NCI-H2196 treated with DMSO at 0.1 percent for 48 hours (cell line): ENCODE measurements at regions not wholly inside any gene's neighbourhood (a gene's known extent, or its start where the extent isn't known, plus 50 kb on each side); places are given as distances from the start of the nearest gene placed in this dataset.
A peak's percentile ranks its signal among the peaks of the same experiment; 100 is the strongest.

Experiments
- DNase-seq: peaks from one replicate; lab custom pipeline; 2025; ENCODE audit not compliant: unreplicated experiment; lab: John Stamatoyannopoulos, UW

DNA sequence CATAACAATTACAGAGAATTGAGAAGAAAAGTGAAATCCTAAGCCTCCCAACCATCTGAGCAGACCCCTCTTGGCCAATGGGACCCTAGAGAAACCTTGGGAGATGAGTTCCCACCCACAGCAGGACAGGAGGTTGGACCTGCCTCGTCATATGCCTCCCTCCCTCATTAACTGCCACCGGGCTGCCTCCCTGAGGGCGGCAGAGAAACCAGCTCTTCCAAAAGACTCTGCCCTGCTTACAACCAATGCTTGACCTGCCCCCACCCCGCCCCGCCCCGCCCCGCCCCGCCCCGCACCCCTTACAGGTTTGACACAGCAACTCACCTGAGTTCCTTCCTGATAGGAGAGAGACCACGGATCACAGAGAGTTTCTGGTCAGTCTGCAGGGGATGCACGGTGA, 86.1 kb downstream of the ADRA2C start:
- no peak for DNase-seq

DNA sequence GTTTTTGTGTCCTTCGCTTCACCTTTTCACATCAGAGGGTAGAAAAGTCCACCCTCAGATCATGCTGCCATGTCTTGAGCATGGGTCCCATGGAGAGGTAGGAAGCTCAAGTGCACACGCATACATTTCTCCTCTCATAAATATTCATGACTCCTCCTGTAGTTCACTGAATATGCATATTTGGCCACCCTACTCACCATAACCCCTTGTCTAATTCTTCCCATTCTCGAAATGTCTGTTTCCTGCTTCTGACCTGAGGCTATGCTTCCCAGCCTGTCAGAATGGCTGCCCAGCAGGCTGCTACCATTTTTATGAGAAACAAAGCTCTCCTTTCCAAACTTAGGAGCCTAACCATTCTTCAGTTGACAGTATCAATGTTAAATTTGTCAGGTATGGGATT, 86.5 kb downstream of the ADRA2C start:
- DNase-seq: no peak

DNA sequence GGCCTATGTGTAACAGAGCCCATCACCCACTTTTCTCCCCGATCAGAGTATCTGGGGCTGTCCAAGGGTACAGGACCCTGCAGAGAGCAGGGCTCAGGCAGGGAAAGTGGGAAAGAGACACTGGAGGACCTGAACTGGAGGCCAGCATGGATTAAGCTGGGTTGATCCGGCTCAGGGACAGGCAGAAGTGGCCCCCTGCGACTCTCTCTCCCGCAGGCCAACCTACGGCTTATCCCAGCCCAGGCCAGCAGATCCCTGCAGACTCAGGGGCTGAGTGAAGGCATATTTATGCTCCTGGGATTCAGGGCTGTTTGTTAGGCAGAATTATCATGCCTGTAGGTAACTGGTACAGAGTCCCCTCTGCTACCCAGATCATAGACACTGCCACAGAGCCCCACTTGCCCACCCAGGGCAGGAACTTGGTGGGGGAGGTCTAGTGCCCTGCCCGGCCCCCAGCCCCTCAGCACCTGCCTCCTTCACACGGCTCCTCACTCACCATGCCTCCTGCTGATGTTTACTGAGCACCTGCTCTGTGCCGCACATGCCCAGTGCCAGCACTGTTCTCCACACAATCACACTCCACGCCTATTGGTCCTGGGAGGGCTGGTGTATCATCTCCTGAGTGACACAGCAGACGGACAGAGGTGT, 87.3 kb downstream of the ADRA2C start:
- DNase-seq: no peak

DNA sequence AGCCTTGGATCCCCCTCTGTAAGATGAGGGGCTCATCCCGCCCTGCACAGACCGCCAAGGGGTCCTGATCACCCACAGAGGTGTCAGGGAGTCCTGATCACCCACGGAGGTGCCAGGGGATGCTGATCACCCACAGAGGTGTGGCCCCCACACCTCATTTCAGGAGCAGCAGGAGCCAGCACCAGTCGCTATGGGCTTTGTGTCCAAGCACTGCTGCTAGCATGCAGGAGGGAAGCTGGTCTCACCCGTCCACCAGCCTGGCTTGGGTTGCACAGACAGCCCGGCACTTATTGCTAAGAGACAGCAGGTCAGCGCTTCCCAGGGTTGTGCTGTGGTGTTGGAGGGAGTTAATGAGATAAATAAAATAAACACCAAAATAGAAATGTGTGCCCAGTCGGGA, 88.5 kb downstream of the ADRA2C start:
- no peak for DNase-seq

DNA sequence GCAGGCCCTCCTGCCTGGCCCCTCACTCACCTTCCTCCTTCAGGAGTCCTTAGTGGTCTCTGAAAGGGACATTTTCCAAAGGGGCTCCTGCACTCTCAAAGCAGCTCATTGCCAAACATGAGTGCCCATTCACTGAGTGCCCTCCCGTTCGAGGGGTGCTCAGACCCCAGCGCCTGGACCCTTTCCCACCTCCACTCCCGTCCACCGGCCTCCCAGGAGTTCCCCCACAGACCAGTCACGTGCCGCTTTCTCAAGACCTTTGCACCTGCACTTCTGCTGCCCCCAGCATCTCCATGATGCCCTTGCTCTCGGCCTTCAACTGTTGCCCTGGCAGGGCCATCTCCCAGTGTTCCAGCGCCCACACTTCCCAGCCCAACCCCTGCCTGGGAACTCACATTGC, 89.5 kb downstream of the ADRA2C start:
- no peak for DNase-seq

DNA sequence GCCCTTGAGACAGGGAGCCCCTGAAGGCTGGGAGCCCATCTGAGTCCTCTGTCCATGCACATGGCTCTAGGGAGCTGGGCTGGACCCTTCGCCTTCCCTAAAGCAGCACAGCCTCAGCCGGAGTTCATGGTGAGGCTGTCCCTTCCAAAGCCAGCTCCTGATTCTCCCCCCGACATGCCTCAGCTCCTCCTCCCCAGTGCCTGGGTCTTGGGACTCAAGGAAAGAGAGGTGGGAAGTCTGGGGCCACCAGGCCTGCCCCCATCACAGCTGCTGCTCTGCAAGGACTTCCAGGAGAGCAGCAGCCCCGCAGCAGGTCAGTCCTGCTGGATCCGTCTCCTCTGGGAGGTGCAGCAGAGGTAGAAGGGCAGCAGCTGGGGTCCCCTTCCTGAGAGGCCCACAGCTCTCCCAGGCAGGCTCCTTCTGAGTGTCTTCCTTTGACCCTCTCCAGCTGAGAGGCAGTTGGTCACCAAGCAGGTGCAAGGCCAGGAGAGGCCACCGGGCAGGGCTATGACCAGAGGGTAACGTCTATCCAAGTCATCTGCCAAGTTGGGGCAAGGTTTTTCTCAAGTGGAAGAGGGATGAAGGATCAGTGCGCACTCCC, 90.5 kb downstream of the ADRA2C start:
- no peak for DNase-seq

DNA sequence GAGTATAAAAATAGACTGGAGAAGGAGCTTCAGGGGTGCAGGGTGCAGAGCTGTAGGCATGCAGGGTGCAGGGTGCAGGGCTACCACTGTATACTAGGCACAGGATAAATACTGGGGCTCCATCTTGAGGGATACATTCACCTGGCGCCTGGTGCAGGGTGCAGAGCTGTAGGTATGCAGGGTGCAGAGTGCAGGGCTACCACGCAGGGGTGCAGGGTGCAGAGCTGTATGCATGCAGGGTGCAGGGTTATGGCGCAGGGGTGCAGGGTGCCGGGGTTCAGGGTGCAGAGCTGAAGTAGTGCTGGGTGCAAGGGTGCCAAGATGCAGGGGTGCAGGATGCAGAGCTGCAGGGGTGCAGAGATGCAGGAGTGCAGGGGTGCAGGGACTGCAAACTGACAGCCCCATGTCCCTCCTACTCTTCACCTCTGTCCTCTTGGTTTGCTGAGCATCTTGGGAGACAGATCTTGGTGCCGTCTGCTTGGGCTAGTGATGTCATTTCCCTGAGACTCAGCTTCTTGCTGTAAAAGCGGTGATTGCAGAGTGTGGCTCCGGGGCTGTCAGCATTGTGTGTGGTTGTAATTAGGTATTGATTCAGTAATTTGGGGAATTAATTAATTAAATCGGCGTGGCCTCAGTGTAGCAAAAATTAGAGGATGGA, 91.2 kb downstream of the ADRA2C start:
- DNase-seq: no peak

DNA sequence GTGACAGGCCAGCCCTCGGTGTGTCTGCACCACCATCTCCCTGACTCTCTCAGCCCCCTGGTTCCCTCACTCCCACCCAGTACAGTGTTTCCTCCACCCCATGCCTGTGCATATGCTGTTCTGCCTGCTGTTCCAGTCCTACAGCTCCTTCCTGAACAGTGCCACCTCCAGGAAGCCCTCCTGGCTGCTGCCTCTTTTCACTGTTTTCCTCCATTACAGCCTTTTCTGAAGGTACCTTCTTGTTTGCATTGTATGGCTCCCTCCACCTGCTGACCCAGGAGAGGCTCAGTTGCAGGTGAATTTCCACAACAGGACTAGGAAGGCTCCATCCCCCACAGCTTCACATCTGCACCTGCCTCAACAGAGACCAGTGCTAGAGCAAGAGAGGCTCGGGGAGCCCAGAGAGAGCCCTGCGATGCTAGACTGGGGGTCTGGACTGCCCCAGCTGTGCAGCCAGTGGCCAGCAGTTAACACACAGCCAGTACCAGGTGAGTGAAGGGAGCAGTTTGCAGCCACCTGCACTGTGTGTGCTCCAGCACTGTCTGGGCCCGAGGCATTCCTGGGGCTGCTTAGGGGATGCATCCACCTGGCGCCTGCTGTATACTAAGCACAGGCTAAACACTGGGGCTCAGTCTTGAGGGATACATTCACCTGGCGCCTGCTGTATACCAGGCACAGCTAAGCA, 92.0 kb downstream of the ADRA2C start:
- no peak for DNase-seq

DNA sequence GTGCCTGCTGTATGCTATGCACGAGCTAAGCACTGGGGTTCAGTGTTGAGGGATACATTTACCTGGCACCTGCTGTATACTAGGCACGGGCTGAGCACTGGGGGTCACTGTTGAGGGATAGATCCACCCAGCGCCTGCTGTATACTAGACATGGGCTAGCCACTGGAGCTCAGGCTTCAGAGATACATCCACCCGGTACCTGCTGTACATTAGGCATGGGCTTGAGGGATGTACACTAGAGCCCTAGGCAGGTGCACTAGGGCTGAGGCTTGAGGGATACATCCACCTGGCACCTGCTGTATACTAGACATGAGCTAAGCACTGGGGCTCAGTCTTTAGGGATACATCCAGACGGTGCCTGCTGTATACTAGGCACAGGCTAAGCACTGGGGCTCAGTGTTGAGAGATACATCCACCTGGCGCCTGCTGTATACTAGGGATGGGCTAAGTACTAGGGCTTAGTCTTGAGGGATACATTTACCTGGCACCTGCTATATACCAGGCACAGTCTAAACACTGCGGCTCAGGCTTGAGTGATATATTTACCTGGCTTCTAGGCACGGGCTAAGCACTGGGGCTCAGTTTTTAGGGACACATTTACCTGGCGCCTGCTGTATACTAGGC, 92.7 kb downstream of the ADRA2C start:
- DNase-seq: no peak

DNA sequence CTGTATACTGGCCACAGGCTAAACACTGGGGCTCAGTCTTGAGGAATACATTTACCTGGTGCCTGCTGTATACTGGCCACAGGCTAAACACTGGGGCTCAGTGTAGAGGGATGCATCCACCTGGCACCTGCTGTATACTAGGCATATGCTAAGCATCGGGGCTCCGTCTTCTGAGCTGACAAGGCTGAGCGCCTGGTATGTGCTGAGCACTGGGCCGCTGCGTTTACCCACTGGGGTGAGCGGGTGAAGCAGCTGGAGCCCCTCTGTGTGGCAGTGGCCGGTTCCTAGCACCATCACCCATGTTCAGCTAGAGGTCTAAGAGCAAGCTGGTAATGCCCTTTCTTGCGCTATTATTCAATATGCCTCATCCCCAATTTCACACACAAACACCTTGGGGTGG, 93.4 kb downstream of the ADRA2C start:
- DNase-seq: no peak

DNA sequence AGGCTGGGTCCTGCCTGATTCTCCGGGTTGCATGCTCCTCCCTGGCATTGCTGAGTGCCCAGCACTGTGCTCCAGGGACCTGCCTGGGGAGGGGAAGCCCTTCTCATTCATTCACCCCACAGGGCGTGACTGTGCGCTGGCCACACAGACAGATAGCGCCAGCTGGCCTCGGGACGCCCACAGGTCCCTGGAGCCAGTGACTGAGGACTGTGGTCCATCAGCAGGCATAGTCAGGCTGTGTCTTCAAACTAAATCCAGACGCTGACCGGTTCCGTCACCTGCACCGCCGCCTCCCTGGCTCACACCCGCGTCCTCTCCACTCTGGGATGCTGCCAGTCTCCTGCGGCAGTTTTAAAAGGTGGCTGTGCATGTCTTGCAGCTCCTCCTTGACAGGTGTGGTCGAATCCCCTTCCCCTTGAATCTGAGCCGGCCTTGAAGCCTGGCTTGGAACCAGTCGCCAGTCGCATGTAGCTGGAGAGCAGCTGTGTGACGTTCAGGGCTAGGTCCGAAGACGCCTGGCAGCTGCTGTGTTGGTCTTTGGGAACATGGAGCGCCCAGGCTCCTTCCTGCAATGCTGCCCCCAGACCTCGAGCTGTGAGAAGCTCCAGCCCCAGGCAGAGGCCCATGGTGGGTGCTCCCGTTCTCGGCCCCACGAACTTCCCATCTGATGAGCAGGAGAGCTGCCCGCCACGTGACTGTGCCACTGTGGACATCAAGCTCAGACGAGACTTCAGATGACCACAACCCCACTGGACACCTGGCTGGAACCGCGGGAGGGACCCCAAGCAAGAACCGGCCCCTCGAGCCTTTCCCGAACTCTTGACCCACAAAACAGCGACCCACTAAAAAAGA, 94.1 kb downstream of the ADRA2C start:
- DNase-seq: no peak

DNA sequence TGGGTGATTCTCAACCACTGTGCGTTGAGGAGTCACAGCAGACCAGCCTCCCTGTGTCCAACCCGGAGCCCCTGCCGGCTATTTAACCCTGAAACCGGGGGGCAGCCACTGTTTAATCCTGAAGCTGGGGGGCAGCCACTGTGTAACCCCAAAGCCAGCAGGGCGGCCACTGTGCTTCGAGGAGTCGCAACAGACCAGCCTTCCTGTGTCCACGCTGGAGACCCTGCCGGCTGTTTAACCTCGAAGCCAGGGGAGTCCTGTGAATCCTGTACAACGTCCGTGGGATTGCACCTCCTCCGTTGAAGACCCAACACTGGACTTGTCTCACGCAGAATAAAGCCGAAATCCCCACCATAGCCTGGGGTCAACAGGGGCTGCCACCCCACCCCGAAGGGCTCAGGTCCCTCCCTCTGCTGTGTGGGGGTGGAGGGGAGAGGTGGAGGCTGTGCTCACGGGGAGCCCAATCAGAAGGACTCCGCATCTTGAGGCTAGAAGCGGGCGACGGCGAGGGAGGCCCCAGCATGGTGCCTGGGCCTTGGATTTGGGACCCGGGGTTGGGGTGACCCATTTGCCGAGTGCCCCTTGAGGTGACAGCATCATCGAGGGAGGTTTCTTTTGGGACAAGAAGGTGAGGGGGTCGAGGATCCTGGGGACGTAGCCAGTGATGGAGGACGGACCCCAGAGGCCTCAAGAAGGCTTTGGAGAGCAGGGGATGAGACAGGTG, 94.9 kb downstream of the ADRA2C start:
- DNase-seq: no peak

DNA sequence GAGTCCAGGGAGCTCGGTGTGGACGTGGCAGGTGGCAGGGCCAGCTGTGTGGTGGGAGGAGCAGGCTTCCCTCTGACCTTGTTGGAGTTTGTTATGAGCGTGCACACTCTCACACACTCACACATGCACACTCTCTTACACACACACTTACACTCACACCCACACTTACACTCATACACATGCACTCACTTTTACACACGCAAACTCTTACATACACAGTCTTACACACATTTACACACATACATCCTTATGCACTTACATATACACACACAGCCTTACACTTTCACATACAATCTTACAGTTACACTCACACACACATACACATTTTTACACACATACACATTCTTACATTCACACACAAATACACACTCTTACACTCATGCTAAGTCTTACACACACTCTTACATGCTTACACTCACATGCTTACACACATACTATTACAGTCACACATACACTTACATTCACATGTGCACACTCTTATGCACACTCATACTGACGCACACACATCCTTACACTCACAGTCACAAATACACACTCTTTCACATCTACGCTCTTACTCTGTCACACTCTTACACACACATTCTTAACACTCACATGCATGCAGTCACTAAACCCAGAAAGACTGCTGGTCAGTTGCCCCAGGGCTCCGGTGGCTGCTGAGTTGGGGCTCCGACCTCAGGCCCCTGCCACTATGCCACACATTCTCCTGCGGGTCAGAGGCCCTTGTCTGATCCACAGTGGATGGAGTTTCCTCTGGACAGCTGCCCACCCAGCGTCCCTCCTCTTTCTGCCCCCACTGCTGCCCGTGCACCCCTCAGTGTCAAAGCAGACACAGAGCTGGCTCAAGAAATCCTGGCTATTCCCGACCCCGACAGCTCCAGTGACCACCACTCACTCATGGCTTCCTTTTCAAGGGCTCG, 95.8 kb downstream of the ADRA2C start:
- no peak for DNase-seq

DNA sequence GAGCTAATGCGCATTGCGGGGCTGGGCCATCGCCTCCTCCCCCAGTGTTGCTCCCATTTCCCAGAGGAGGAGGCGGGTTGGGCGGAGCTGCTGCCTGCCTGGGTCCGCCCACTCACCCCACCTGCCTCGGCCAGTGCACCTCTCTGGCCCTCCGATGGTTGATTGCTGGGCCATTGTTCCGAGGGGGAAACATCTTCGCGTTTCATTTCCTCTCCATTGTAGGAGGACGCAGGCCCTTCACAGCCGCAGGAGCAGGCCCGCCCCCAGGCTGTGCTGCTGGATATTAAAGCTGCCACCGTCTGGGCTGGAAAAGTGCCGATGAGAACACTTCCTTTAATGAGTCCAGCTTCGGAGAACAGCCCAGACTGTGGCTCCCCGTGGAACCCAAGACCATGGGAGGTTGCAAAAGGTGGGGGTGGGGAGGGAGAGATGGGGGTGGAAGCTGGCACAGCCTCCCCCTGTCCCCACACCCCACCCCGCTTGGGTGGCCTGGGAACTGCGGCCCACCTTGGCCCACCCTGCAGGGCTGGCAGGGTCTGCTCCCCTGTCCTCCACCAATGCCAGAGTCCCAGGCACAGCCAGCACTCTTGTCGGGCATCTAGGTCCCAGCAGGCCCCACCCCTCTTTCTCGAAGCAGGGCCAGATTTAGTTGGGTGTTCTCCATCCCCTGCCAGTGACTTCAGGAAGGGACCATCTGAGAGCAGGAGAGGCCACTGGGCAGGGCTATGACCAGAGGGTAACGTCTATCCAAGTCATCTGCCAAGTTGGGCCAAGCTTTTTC, 96.6 kb downstream of the ADRA2C start:
- peak; percentile 24 for DNase-seq

DNA sequence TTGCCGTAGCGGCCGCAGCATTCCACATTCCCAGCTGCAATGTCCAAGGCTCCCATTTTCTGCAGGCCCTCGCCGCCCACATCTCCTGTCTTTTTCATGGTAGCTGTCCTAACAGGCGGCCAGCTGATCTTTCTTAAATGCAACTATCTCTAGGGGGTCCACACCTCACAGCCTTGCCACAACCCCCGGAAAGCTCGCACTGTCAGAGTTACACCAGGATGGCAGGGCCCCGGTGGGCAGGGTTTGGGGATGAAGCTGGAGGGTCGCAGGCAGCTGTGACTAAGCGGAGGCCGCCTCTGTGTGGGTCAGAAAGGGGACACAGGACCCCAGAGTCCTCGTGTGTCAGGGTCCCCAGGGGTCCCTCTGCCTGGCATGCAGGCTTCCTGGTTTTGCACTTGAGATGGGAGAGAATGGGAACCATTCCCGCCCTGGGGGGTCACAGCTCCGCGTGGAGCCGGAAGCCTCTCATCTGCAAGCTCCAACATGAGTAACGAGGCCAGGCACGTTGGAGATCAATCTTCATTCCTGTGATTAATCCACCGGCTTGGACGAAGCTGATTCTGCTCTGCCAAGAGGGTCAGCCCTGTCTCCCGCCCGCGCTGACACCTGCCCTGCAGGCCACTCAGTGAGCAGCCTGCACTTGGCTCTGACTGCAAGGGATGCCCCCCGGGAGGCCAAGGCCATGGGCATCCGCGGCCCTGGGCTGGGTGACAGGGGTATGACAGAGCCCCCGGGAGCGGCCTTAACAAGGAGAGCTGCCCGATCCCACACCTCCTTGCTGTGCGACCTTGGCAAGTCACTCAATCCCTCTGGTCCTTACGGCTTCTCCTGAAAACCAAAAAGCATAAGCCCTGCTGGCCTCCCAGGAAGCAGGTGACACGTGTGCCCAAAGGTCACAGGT, 97.9 kb downstream of the ADRA2C start:
- DNase-seq: no peak

DNA sequence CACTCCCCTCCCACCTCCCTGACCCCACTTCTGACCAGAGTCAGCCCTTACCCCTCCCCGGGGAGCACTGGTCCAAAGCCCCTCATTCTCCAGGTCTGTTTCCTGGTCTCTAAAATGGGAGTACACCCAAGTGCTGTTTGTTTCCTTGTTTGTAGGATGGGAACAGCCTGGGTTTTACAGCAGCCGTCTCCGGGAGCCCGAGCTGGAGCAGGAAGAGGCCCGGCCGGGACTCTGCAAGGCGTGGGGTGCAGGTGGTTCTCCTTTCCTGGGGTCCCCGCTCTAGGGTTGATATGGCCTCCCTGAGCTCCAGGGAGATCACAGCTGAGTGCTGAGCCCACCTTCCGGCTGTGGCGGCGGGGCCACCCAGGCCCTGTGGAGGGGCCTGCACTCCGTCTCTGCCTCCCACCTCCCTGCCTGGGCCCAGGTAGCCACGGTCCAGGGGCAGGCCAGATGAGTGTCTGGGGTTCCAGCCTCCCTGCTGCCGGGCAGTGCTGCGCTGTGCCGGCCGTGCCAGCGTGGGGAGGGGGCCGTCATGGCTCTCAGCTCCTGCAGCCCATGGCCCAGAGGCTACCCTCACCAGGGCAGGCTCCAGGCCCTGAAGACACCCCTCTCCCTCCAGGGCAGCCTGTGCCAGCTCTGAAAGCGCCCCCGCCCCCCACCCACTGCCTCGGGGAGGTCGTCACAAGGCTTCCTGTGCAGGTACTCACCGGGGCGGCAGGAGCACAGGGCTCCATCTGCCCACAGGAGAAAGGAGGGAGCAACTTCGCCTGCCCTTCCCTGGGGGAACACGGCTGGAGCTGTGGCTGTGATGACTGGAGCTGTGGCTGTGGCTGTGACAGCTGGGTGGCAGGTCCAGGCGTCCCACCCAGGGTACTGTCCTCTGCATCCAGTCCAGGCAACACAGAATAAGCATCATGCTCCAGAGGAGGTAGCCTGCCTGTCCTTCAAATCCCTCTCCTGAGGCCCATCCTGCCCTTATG, 98.8 kb downstream of the ADRA2C start:
- DNase-seq: no peak
